ENCODE measurements at regions not wholly inside any gene's neighbourhood (a gene's known extent, or its start where the extent isn't known, plus 50 kb on each side); places are given as distances from the start of the nearest gene placed in this dataset.

GRCh38 chr13:59537500-59537899, 626.2 kb downstream of the DIAPH3 start:
- Histone ChIP-seq H3K36me3 (ENCODE audit: insufficient read depth) (no peaks in the 10 kb centered on the region), H2AFZ (no peak overlapping the region), H3K4me2 (no peak overlapping the region), H3K27ac (ENCODE audit: low read depth) (no peak overlapping the region), H3F3A (replicated peaks; ENCODE audit: low read depth) (no peaks in the 10 kb centered on the region), H3K4me1 (ENCODE audit: insufficient read depth) (peaks cover 30% of the 10 kb centered on the region), H3K9me2 (ENCODE audit: insufficient read depth) (peaks cover 3% of the 10 kb centered on the region; the same call in 1 of the 2 replicates), H3K4me3 (no peak overlapping the region), H4K20me1 (replicated peaks; ENCODE audit: insufficient read depth) (no peaks in the 10 kb centered on the region), H3K79me2 (replicated peaks; ENCODE audit: insufficient read depth) (no peaks in the 10 kb centered on the region), H3K27me3 (ENCODE audit: insufficient read depth) (no peaks in the 10 kb centered on the region)
- peaks cover 4% of the 10 kb centered on the region for H3K27me3 Mint-ChIP-seq (ENCODE audit: insufficient read depth, low read depth, poor library complexity)
- DNase-seq (ENCODE audit: low spot score) = no peak
- no peaks in the 10 kb centered on the region; the same call in 2 of the 3 replicates for H3K9me3 Mint-ChIP-seq
- H3K4me1 Mint-ChIP-seq = peaks cover 35% of the 10 kb centered on the region
- no peaks in the 10 kb centered on the region for H3K36me3 Mint-ChIP-seq (ENCODE audit: low read depth)
- TF ChIP-seq CREB1 (CRISPR knock-in tag; IDR thresholded peaks at IDR 0.05; ENCODE audit: low read depth) (no peak), EZH2 (IDR thresholded peaks at IDR 0.05; ENCODE audit: low read depth, unreplicated experiment) (no peak), POLR2AphosphoS5 (IDR thresholded peaks at IDR 0.05; ENCODE audit: low read depth) (no peak), JUNB (IDR thresholded peaks at IDR 0.05; ENCODE audit: unreplicated experiment) (no peak), ZNF114 (CRISPR knock-in tag; IDR thresholded peaks at IDR 0.05) (no peak), EZH2phosphoT487 (IDR thresholded peaks at IDR 0.05; ENCODE audit: unreplicated experiment) (no peak), STAT1 (IDR thresholded peaks at IDR 0.05; ENCODE audit: unreplicated experiment) (no peak), CTCF (conservative IDR thresholded peaks at IDR 0.05; ENCODE audit: low read depth in 2 of 2) (no peak), ZNF462 (CRISPR knock-in tag; IDR thresholded peaks at IDR 0.05) (no peak), NANOG (IDR thresholded peaks at IDR 0.05; ENCODE audit: borderline replicate concordance) (no peak), ZNF331 (CRISPR knock-in tag; IDR thresholded peaks at IDR 0.05; ENCODE audit: low read depth) (no peak), ETS1 (IDR thresholded peaks at IDR 0.05) (no peak), REST (IDR thresholded peaks at IDR 0.05; ENCODE audit: unreplicated experiment) (no peak)
- no peak overlapping the region for H3K4me3 Mint-ChIP-seq
- no peak overlapping the region for H3K27ac Mint-ChIP-seq
- no peak for ATAC-seq

All from GM23338 (cell line).